ENCODE measurements at regions not wholly inside any gene's neighbourhood (a gene's known extent, or its start where the extent isn't known, plus 50 kb on each side); places are given as distances from the start of the nearest gene placed in this dataset.

DNA sequence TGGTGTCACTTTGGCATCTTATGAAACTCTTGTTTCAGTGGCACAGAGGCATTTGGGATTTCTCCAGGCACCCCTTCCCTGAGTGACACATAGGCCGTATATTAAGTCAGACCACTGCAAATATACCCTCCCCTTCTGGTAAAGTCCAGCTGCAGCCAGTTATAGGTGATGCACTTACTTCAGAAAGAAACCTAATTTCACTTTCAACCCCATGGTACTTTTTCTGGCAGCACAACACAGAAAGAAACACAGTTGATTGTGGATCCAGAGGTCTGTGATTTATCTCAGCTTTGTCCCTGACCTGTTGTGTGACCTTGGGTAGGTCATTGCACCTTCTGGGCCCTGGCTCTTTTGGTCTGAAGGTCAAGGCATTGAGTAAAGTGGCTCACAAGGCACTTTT is 173.2 kb downstream of the BUB3 start:
- Histone ChIP-seq H2BK12ac (ENCODE audit: low read depth, low read length) (no peak overlapping the region), H2BK120ac (replicated peaks; ENCODE audit: low read depth, low read length) (no peak overlapping the region), H3K9me3 (ENCODE audit: insufficient read depth in 2 of 2, low read depth in 1 of 2, low read length in 1 of 2) (no peaks in the 10 kb centered on the region; a peak in 2 of 4 replicates), H3K4me3 (ENCODE audit: extremely low read depth in 1 of 4, insufficient read depth in 2 of 4, low read depth in 3 of 4, low read length in 4 of 4) (no peak overlapping the region), H2AFZ (ENCODE audit: low read length) (no peak overlapping the region), H3K18ac (ENCODE audit: extremely low read depth, low read length) (no peak overlapping the region), H3K4me1 (replicated peaks in 1 of 4; ENCODE audit: control insufficient read depth in 3 of 4, insufficient read depth in 4 of 4, low read length in 3 of 4) (no peaks in the 10 kb centered on the region), H2BK5ac (ENCODE audit: low read depth, low read length) (no peak overlapping the region), H3K79me2 (ENCODE audit: control insufficient read depth in 1 of 2, insufficient read depth in 2 of 2, low read length in 2 of 2) (no peaks in the 10 kb centered on the region), H3K27ac (ENCODE audit: low read depth, low read length) (no peak overlapping the region), H4K91ac (replicated peaks; ENCODE audit: insufficient read length, low read length) (no peak overlapping the region), H2AK5ac (ENCODE audit: low read depth, low read length) (no peak overlapping the region), H3K23ac (ENCODE audit: insufficient read length) (no peak overlapping the region), H3K79me1 (ENCODE audit: low read depth, low read length) (no peaks in the 10 kb centered on the region), H4K5ac (ENCODE audit: insufficient read length, low read depth, low read length) (no peak overlapping the region), H3K14ac (ENCODE audit: insufficient read length) (no peak overlapping the region), H3K27me3 (replicated peaks in 1 of 4; ENCODE audit: control insufficient read depth in 3 of 4, extremely low read depth in 1 of 4, insufficient read depth in 3 of 4, low read length in 3 of 4) (no peaks in the 10 kb centered on the region), H3K9ac (replicated peaks in 1 of 4; ENCODE audit: extremely low read depth in 1 of 4, low read depth in 3 of 4, low read length in 3 of 4) (no peak overlapping the region), H3K4me2 (ENCODE audit: insufficient read depth in 1 of 2, low read depth in 2 of 2, low read length in 2 of 2) (no peak overlapping the region), H4K8ac (ENCODE audit: extremely low read depth, insufficient read depth, low read length) (no peak overlapping the region), H3K4ac (replicated peaks; ENCODE audit: insufficient read length, low read depth, low read length) (no peak overlapping the region), H2BK20ac (ENCODE audit: low read length) (no peak overlapping the region), H4K20me1 (replicated peaks in 1 of 2; ENCODE audit: control insufficient read depth in 1 of 2, insufficient read depth in 2 of 2, low read length in 2 of 2) (no peaks in the 10 kb centered on the region), H3K36me3 (ENCODE audit: control insufficient read depth in 2 of 4, insufficient read depth in 4 of 4, low read length in 3 of 4) (no peaks in the 10 kb centered on the region), H3K56ac (replicated peaks; ENCODE audit: insufficient read length, low read depth, low read length) (no peak overlapping the region), H2BK15ac (ENCODE audit: low read length) (no peak overlapping the region), H3K23me2 (ENCODE audit: low read depth, low read length) (no peaks in the 10 kb centered on the region)
- POLR2A ChIA-PET (ENCODE audit: partially characterized antibody), result no interaction called here
- CTCF ChIA-PET (ENCODE audit: partially characterized antibody), result no interaction called here
- FAIRE-seq, result no peak
- no peak for DNase-seq (ENCODE audit: low read depth in 1 of 2, low spot score in 2 of 2)
- no peak for TF ChIP-seq KDM4A (IDR thresholded peaks at IDR 0.05; ENCODE audit: low read depth, low read length, severe bottlenecking)
- no peak for TF ChIP-seq CREB1 (IDR thresholded peaks at IDR 0.05)
- no peak for TF ChIP-seq SRF (IDR thresholded peaks at IDR 0.05; ENCODE audit: low read depth, low read length)
- TF ChIP-seq, protein P1, sequence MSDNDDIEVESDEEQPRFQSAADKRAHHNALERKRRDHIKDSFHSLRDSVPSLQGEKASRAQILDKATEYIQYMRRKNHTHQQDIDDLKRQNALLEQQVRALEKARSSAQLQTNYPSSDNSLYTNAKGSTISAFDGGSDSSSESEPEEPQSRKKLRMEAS (IDR thresholded peaks at IDR 0.05), result no peak
- TF ChIP-seq EGR1 (IDR thresholded peaks at IDR 0.05; ENCODE audit: borderline replicate concordance, low read depth, low read length), result no peak
- no peak for TF ChIP-seq POLR2A (IDR thresholded peaks at IDR 0.05; ENCODE audit: control extremely low read depth in 1 of 2, low read depth in 2 of 2, low read length in 2 of 2)
- no peak for TF ChIP-seq TAF1 (IDR thresholded peaks at IDR 0.05; ENCODE audit: low read depth, low read length)
- no peak for TF ChIP-seq SP4 (IDR thresholded peaks at IDR 0.05; ENCODE audit: low read length)
- no peak for TF ChIP-seq SIX5 (IDR thresholded peaks at IDR 0.05; ENCODE audit: low read depth, low read length)
- TF ChIP-seq CHD2 (IDR thresholded peaks at IDR 0.05; ENCODE audit: low read length), result no peak
- TF ChIP-seq NRF1 (IDR thresholded peaks at IDR 0.05; ENCODE audit: low read depth, low read length), result no peak
- no peak for TF ChIP-seq MAFK (IDR thresholded peaks at IDR 0.05; ENCODE audit: low read depth, low read length)
- no peak for TF ChIP-seq CHD1 (IDR thresholded peaks at IDR 0.05; ENCODE audit: low read depth, low read length)
- TF ChIP-seq RXRA (IDR thresholded peaks at IDR 0.05; ENCODE audit: insufficient read depth, low read depth, low read length), result no peak
- TF ChIP-seq BACH1 (IDR thresholded peaks at IDR 0.05; ENCODE audit: low read length), result no peak
- TF ChIP-seq RBBP5 (IDR thresholded peaks at IDR 0.05; ENCODE audit: borderline replicate concordance, low read depth, low read length), result no peak
- TF ChIP-seq GTF2F1 (IDR thresholded peaks at IDR 0.05; ENCODE audit: borderline replicate concordance, low read depth, low read length), result no peak
- WGBS, 2 experiments (ENCODE audit: extremely low coverage in 1 of 2, insufficient coverage in 1 of 2, insufficient read length in 1 of 2, insufficient replicate concordance in 2 of 2, low coverage in 1 of 2, low lambda C conversion rate in 2 of 2, missing lambda C conversion rate in 1 of 2), result 90% methylated on average over 1 of the region's 1 CpG; no CpG with 5 or more reads in 1 of the 2 experiments

Measured in H1 (cell line).